HG02943 (cell line): ENCODE measurements at regions not wholly inside any gene's neighbourhood (a gene's known extent, or its start where the extent isn't known, plus 50 kb on each side); places are given as distances from the start of the nearest gene placed in this dataset.
A peak's percentile ranks its signal among the peaks of the same experiment; 100 is the strongest.
"Not testable (repeated sequence)": the region's sequence is repeated elsewhere in the genome, so short reads cannot be mapped to it uniquely, and the experiment has no call there.

Experiments used
- ATAC-seq: cut with Tn5 transposase; IDR thresholded peaks from one replicate; pipeline ENCODE4 v1.9.1; 2021; ENCODE audit warnings: mild to moderate bottlenecking, low read depth, moderate library complexity; ENCODE audit not compliant: unreplicated experiment

DNA sequence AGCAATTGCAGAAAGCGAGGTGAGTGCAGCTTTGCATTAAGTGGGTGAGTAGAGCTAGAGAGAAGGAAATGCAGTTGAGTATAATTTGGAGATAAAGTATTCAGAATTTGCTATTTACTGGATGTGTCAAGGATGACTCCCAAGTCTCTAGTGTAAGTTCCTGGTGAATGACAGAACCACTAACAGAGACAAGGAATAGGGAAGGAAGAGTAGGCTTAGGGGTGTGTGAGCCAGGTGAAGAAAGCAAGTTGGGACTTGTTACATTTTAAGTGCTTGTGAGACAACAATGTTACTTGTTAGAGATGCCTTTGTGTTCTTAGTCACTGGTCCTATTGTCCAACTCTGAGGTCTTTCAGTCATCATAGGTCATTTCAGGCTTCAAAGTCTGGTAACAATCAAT, 70.8 kb downstream of the TBC1D26 start:
- ATAC-seq = not testable (repeated sequence)

DNA sequence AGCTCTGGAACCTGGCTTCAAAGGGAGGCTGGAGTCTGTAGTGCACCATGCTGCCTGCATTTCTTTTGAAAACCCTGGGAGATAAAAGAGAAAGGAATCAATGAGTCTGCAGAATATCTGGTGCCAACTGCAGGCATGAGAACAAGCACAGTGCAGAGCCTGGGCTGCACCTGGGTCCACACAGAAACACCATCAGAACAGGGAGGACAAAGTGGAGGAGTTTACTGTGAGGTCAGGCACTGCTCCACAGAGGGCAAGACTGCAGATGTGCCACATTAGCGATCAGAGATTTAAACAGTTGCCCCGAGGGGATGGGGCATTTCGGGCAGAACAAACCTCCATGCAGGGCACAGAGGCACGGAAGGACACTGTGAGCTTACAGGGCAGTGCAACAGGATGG, 74.7 kb downstream of the TBC1D26 start:
- ATAC-seq = not testable (repeated sequence)

DNA sequence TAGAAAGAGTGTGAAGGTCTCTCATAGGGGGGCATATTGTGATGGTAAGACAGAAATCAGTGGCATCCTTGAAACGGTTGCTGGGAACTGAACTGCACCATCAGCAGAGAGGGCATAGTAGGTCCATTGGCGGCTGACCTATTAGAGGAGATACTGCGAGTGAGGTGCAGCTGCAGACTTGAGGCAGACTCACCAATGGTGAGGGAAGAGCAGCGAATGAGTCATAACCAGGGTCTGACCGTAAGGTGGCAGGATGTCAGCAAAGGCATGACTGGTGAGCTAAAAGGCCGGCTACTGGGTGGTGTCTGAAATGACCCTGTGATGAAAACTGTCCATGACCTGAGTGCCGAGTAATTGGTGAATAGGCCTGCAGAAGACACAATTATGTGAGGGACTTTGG, 81.3 kb downstream of the TBC1D26 start:
- ATAC-seq = not testable (repeated sequence)

DNA sequence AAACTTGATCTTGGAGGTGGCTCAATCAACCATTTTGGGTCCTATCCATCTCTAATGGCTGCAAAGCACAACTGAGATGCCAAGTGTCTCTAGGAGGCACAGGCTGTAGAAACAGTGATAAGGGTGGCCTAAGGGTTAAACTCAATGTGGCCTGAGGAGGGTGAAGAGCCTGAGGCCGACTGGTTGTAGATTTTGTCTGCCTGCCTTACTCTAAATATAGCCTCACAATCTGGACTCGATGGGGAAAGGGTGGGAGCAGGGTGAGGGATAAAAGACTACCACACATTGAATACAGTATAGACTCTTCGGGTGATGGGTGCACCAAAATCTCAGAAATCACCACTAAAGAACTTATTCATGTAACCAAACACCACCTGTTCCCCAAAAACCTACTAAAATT, 81.9 kb downstream of the TBC1D26 start:
- not testable (repeated sequence) for ATAC-seq

DNA sequence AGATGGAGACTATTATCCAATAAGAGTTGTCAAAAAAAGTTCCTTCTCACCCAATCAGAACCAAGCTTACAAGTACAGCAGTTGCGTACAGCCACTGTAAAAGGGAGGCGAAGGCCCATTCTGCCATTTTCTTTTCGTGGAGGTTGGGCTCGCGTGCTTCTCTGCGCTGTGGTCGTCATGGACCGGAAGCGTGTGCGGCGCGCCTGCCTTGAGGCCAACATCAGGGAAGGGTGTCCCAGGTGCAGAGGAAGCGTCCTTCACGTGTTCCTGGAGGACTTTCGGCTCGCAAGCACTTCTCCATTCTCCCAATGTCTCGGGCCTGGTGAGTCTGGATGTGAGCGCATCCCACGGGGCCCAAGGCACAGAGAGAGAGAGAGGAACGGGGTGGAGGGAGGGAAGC, 85.8 kb downstream of the TBC1D26 start:
- not testable (repeated sequence) for ATAC-seq

DNA sequence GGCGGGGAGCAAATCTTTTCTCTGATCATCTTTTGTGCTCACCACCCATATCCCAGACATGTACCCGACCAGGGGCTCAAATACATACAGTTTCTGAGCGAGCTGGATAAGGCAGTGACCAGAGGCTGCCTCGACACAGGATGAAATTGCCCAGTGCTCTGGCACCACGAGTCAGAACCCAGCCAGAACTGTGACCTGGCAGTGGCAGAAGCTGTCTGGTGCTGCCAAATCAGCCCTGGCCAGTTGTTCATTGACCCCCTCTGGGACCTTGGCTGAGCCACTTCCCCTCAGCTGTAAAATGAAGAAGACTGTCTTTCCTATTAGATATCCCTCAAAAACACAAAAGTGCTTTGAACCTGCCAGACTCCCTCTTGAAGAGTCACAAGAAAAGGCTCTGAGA, 90.2 kb downstream of the TBC1D26 start:
- ATAC-seq = not testable (repeated sequence)

DNA sequence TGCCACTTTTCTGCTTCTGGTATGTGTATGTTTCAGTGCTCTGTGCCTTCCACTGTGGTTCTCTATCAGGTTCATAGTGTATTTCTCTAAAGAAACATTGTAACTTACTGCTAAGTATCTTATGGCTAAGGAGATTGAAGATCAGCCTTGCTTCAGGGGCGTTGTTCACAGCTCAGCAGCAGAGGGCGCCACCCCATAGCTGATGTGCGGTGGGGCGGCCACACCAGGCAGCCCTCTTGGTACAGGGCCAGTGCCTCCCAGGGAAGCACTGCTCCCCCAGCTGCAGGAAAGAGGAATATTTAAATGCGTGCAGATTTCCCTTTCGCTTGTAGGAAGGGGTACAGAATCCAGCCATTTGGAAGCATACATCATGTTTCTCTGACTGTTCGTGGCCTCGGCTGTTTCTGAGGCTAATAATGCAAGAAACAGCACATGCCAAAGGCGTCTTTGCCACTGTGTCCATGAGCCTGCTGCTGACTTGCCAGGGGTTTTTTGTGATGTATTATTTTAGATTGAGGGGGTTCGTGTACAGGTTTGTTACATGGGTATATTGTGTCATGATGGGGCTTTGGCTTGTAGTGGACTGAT, 96.7 kb downstream of the TBC1D26 start:
- ATAC-seq = not testable (repeated sequence)

DNA sequence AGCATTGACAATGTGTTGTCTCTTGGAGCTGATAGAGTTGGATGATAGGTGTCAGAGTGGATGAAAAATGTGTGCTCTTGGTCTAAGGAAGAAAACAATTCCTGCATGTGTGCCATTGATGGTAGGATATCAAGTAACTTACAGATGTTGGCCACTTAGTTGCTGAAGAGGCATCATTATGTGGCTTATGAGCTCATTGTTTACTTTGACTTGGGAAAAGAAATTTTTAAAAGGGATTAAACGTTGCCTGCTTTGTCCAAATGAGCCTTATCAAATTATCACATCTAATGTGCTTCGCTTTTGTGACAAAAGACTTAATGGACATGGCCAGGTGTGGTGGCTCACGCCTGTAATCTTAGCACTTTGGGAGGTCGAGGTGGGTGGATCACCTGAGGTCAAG, 98.1 kb downstream of the TBC1D26 start:
- not testable (repeated sequence) for ATAC-seq

DNA sequence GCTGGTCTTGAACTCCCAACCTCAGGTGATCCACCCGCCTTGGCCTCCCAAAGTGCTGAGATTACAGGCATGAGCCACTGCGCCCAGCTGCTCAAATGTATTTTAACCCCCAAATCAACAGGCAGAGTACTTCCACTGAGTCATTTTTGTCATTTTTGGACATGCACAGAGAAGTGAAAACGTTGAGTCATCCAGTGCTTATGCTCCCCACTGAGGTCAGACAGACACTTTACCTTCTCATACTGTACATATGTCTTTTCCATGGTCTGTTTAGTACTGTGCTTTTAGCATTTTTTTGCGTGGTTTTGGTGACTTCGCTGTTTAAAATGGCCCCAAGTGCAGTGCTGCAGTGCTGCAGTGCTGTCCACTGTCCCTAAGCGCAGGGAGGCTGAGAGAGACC, 99.1 kb downstream of the TBC1D26 start:
- ATAC-seq = peak; percentile 75

DNA sequence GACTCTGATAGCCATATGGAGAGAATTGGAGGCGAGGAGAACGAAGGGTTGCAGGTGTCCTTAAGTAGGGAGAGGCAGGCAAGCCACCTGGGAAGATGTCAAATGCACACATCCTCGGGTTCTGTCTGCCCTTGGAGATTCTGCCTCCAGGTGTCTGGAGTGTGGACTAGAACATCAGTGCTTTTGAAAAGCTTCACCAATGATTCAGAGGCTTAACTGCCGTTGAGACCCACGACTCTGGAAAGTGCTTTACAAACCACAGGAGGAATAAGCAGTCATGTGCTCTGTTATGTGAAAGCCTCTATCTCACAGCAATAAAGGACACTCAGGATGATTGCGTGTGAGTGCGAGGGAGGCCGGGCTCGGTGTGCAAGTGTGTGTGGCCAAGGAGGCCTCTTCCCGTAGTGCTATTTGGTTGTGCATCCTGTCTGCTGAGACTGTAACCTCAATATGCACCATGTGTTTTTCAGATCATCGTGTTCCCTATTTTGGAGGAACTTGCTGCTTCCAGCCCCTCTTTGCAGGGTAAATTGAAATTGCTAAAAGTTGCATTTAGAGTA, 100.9 kb downstream of the TBC1D26 start:
- not testable (repeated sequence) for ATAC-seq

DNA sequence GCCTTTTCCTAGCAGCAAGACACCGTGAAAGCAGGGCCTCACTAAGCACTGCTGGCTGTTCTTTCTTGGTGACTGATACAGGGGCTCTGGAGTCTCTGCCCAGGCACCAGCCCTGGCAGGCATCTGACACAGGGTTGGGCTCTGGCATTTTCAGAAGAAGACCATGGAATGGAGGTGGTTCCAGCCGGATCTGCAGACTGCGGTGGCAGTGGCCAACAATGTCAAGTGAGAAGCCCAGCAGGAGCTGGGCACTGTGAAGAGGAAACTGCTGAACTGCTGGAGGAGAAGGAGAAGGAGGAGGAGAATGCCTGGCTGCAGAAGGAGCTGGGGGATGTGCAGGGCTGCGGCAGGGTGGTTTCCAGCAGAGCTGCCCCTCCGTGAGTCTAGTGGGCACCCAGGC, 101.8 kb downstream of the TBC1D26 start:
- ATAC-seq = not testable (repeated sequence)

DNA sequence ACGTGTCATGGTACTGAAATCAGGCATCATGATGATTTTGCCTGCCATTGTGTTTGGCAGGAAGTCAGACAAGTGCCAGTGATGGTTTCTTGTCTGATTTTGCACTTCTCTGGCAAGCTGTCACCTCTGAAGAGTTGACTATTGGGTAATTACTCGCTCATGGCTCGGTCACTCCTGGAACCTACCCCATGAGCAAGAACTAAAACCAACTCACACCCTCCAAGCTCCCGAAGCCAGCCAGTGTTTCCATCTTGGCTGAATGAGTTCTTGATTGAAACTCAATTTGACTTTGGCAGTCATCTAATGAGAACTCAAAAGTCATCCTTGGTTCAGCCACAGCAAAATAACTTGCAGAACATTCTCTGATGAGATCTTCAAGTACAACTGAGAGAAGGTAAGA, 103.4 kb downstream of the TBC1D26 start:
- not testable (repeated sequence) for ATAC-seq

DNA sequence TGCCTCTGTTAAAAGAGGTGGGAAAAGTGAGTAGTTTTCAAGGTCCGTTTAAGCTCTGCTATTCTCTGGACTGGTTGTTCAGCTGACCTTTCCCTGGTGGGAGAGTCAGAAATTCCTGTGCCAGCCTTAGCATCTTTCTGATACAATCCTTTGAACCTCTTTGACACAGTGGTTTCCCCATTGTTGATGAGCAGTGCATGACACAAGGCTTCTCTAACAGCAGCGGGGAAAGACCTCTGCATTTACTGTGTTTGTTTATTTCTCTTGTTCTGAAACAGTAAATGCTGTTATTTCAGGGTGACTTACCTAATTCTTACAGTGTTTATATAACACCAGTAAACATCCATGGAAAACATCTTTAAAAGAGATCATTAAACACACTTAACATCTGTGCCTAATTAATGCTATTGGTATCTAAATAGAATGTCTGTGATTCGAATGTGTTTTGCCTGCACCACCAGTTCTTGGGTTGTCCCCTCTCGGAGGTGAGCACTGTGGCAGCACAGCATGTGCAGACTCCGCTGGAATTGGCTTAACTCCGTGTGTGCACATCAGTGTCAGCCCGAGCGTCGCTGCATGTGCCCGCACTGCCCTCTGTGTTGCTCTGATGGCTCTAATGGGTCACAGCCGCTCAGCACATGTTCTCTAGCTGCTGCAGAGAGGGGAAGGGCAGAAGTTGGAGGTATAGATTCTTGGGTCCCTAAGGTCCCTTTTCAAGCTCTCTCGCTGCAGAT, 104.3 kb downstream of the TBC1D26 start:
- ATAC-seq = not testable (repeated sequence)

DNA sequence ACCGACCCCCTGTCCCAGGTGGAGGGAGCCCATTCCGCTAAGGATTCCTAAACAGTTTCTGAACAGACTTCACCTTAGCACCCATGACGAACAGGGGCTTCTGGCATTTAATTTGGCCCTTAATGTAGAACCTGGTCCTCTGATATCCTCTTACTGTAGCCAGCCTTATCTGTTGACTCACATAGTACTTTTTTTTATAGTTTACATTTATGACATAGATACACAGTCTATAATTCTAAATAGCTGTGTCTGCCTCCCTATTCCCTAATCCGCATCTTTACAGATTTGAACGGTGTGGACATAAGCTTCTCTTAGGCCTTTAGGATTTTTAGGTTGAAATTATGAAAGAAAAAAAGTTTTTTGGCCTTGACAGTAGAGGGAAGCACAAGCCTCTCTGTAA, 104.9 kb downstream of the TBC1D26 start:
- ATAC-seq = not testable (repeated sequence)

DNA sequence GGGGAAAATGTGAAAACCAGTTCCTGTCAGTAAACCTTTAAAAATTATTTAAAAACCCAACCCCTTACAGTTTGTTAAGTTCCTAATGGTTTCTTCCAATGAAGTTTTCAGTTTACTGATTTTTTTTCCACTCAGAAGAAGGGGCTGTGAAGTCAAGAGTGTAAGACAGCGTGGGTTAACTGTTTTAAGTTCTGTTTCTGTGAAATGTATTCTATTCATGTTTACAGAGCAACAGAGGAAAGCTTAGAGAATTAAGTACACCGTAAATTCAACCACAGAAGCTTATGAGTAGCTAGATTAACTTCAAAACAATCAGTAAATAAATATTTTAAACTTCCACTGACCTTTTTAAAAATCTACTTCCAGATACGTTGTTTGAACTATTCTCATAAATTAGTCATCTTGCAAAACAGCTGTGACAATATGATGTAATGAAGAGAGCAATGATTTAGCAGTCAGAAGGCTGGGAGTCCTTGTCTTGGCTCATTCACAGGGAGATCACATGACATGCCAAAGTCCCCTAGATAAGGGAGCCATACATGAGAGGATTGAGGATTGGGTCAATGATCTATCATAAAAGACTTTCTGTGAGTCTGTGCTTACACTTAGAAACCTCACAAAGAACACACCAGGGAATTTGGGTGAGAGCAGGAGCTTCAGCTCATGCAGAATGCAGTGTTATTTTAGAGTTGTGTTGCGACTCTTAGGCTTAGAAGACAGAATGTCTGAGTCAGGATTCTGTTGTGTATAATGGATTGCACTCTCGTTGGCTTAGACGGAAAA, 97.3 kb upstream of the ADORA2B start:
- not testable (repeated sequence) for ATAC-seq

DNA sequence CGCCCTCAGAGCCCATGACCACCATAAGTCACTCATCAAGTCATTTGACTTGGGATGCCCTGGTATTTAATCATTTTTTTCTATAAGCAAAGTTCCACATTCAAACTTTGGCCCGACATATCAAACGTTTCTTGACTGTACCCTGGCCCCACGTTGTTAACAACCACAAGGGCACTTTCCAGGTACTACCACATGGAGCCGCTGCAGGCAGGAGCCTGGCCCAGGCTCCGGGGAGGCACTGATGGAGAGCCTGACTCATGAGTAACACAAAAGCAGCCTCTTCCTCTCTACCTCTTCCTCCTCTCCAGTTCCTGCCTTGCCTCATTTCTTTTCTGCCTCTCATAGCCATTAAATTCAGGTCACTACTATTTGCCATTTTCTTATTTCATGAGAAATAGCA, 95.9 kb upstream of the ADORA2B start:
- ATAC-seq = not testable (repeated sequence)

DNA sequence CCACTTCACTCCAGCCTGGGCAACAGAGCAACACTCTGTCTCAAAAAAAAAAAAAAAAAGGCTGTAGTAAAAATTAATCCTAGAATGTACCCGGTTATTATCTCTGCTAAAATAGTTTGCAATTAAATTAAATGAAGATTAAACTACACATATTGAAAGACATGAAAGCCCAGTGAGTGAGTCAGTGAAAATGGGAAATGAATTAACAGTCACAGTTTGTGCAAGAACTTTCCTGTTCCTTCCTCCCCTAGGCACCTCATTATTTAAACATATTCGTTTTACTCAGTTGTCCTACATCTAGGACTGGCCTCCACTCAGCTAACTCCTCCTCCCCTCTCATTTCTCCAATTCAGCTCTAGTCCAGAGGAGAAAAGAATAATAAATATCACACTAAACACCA, 94.9 kb upstream of the ADORA2B start:
- not testable (repeated sequence) for ATAC-seq

DNA sequence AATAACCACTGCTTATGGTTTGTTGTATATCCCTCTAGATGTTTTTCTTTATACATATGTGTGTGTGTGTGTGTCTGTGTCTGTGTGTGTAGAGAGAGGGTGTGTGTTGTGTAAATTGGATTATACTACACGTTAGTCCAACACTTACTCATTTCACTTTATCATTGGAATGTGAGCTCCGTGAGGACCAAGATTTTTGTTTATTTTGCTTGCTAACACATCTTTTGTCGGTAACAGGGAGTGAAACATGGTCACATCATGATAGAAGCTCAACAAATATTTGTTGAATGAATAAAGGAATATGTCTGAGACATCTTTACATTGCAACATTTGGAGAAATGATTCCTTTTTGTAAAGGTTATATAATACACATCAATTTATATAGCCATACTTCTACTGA, 94.2 kb upstream of the ADORA2B start:
- ATAC-seq = not testable (repeated sequence)

DNA sequence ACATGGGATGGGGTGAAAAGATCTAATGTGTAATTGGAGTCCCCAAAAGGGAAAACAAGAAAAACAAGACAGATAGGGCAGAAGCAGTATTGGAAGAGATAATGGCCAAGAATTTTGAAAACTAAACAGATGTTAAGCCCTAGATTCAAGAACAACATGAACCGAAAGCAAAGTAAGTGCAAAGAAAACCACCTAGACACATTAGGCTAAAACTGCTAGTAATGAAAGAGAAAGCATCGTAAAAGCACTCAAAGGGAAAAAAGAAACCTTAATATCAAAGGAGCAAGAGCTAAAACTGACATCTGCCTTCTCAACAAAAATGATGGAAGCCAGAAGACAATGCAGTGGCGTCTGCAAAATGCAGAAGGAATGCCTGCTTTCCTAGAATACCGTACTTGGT, 92.1 kb upstream of the ADORA2B start:
- ATAC-seq = not testable (repeated sequence)

DNA sequence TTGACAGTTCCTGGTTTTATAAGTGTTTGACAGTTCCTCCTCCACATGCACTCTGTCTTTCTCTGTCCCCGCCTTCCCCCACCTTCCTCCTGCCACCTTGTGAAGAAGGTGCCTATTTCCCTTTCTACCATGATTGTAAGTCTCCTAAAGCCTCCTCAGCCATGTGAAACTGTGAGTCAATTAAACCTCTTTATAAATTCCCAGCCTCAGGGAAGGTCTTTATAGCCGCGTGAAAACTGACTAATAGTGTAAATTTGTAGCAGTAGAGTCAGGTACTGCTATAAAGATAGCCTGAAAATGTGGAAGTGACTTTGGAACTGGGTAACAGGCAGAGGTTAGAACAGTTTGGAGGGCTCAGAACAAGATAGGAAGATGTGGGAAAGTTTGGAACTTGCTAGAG, 88.7 kb upstream of the ADORA2B start:
- ATAC-seq = not testable (repeated sequence)

DNA sequence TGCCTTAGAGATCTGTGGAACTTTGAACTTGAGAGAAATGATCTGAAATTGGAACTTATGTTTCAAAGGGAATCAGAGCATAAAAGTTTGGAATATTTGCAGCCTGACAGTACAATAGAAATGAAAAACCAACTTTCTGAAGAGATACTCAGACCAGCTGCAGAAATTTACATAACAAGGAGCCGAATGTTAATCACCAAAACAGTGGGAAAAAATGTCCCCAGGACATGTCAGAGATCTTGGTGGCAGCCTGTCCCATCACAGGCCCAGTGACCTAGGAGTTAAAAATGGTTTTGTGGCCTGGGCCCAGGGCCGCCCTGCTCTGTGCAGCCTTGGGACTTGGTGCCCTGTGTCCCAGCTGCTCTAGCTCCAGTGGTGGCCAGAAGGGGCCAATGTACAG, 88.2 kb upstream of the ADORA2B start:
- ATAC-seq = not testable (repeated sequence)
